ENCODE measurements at regions not wholly inside any gene's neighbourhood (a gene's known extent, or its start where the extent isn't known, plus 50 kb on each side); places are given as distances from the start of the nearest gene placed in this dataset.

- TF ChIP-seq CTCF (IDR thresholded peaks at IDR 0.05) = no peak
- TF ChIP-seq POLR2AphosphoS5 (IDR thresholded peaks at IDR 0.05; ENCODE audit: low read depth, low read length) = no peak
Observed at GRCh38 chr1:226479474-226479873, 69.1 kb upstream of the STUM start.

Data from Panc1 (cell line).